ENCODE measurements at regions not wholly inside any gene's neighbourhood (a gene's known extent, or its start where the extent isn't known, plus 50 kb on each side); places are given as distances from the start of the nearest gene placed in this dataset.

GRCh38 chrX:774536-774935 lies 143.9 kb downstream of the SHOX start:
- TF ChIP-seq, protein P1, sequence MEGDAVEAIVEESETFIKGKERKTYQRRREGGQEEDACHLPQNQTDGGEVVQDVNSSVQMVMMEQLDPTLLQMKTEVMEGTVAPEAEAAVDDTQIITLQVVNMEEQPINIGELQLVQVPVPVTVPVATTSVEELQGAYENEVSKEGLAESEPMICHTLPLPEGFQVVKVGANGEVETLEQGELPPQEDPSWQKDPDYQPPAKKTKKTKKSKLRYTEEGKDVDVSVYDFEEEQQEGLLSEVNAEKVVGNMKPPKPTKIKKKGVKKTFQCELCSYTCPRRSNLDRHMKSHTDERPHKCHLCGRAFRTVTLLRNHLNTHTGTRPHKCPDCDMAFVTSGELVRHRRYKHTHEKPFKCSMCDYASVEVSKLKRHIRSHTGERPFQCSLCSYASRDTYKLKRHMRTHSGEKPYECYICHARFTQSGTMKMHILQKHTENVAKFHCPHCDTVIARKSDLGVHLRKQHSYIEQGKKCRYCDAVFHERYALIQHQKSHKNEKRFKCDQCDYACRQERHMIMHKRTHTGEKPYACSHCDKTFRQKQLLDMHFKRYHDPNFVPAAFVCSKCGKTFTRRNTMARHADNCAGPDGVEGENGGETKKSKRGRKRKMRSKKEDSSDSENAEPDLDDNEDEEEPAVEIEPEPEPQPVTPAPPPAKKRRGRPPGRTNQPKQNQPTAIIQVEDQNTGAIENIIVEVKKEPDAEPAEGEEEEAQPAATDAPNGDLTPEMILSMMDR (IDR thresholded peaks at IDR 0.05): no peak
- TF ChIP-seq EP300 (IDR thresholded peaks at IDR 0.05): no peak

All from esophagus muscularis mucosa (tissue), 3 donors.